A673 (cell line): ENCODE measurements at regions not wholly inside any gene's neighbourhood (a gene's known extent, or its start where the extent isn't known, plus 50 kb on each side); places are given as distances from the start of the nearest gene placed in this dataset.

Experiments used
- EZH2 ChIP-seq: fragments of 200-600 bp; sonication (generic); IDR thresholded peaks from 2 replicates; pipeline ENCODE4 v1.6.1; 2017; ENCODE audit warnings: borderline replicate concordance, low read depth, mild to moderate bottlenecking, mixed read lengths, antibody characterized with exemption, low read length; ENCODE audit not compliant: poor library complexity, severe bottlenecking
- TF ChIP-seq, protein P1 (sequence below): fragments of 300-800, 200-600 bp; sonication (generic); conservative IDR thresholded peaks from 2 replicates; pipeline ENCODE4 v1.5.1; 2017; ENCODE audit warnings: low read depth, mild to moderate bottlenecking, antibody characterized with exemption, low read length, moderate library complexity, mixed read lengths

DNA sequence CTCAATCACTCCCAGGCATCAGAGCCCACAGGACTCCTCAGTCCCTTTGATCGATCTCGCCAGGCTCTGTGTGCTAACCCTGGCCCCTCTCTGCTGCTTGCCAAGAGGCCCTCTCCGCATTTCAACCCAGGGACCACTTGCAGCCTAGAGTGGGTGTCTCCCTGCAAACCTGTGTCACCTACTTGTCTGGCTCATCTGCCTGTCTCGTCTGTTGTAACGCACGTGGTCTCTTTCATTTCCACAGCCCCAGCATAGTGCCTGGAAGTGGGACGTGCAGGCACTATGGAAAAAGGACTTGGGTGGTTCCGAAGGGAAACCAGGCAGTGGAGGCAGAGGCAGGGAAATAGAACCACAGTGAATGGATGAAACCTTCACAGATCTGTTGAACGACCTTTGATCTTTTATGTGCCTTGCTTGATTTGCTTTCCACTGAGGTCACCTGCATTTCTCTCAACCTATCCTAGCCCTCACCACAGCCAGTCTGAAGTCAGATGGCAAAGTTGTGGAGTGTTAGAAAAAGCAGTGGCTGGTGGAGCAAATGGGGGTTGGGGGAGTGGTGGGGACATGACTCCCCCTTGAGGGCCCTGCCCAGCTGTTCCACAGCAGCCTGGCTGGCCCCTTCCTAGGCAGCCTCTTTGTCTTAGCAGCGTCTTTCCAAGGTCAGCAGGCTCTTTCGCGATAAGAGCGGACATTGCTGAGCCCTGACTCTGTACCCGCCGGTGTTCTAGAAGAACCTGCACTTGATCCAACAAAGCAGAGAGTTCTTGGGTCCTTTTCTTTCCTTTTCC is 55.8 kb upstream of the TAGAP start:
- TF ChIP-seq, protein P1, sequence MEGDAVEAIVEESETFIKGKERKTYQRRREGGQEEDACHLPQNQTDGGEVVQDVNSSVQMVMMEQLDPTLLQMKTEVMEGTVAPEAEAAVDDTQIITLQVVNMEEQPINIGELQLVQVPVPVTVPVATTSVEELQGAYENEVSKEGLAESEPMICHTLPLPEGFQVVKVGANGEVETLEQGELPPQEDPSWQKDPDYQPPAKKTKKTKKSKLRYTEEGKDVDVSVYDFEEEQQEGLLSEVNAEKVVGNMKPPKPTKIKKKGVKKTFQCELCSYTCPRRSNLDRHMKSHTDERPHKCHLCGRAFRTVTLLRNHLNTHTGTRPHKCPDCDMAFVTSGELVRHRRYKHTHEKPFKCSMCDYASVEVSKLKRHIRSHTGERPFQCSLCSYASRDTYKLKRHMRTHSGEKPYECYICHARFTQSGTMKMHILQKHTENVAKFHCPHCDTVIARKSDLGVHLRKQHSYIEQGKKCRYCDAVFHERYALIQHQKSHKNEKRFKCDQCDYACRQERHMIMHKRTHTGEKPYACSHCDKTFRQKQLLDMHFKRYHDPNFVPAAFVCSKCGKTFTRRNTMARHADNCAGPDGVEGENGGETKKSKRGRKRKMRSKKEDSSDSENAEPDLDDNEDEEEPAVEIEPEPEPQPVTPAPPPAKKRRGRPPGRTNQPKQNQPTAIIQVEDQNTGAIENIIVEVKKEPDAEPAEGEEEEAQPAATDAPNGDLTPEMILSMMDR = no peak
- no peak for TF ChIP-seq EZH2
